ENCODE measurements at regions not wholly inside any gene's neighbourhood (a gene's known extent, or its start where the extent isn't known, plus 50 kb on each side); places are given as distances from the start of the nearest gene placed in this dataset.
"Not testable (repeated sequence)": the region's sequence is repeated elsewhere in the genome, so short reads cannot be mapped to it uniquely, and the experiment has no call there.

DNA sequence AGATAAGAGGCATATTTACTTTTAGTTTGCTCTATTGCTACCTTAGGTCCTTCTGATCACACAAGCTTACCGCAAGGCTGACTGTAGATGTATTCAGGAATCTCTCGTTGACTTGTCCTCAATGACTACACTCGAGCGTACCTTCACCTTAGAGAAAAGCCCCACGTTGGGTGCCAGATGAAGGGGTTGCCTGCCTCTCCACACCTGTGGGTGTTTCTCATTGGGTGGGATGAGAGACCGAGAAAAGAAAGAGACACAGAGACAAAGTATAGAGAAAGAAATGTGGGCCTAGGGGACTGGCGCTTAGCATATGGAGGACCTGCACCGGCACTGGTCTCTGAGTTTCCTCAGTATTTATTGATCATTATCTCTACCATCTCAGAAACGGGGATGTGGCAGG is 51.8 kb downstream of the ASCL4 start:
- no peak for DNase-seq (ENCODE audit: low read depth)

DNA sequence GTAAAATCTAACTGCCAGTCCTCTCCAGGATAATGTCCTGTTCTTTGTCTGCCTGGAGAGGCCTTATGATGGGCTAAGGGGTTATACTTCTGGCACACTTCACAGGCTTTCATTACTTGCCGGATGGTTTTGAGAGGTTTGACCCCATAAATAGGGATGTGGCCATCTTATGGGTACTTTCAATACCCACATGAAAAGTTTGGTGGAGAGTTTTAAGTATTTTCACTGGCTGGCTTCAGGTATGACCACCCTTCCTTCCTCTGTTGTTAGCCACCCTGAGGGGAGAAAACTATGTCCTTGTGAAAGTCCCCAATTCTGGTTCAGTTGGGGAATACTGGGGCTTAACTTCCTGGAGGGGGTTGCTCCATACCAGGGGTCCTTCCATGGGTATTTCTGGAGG is 54.8 kb downstream of the ASCL4 start:
- DNase-seq (ENCODE audit: low read depth) = no peak

DNA sequence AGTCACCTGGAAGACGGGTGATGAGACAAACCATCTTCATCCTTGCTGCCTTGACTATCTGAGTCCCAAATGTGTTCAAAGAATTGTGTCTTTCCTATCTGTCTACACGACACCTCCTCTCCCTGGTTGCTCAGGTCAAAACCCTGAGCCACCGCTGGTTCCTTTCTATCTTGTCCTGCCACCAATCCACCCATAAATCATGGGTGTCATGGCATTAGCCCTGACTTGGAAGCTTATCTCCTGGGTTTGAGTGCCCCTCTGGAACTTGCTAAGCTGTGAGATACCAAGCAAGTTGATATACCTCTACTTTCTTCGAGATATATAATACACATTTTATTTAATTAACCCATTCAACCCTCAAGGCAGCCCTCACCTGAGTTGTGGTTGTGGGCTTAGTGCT is 57.9 kb downstream of the ASCL4 start:
- no peak for DNase-seq (ENCODE audit: low read depth)

DNA sequence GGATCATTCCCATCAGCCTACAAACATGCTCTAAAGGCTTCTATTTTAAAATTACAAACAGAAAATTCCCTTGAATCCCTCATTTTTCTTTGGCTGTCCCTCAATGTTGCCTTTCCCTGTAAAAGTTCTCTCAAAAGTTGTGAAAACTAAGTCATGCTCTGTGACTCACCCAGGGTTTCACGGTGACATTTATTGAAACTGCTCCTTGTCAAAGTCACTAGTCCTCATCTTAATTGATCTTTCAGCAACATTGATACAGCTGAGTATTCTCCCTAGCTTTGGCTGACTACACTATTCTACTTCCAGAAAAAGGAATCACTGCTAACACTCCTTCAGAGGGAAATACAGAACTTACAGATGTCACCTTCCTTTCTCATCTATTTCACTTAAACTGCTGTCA is 65.7 kb downstream of the ASCL4 start:
- no peak for DNase-seq (ENCODE audit: low read depth)

DNA sequence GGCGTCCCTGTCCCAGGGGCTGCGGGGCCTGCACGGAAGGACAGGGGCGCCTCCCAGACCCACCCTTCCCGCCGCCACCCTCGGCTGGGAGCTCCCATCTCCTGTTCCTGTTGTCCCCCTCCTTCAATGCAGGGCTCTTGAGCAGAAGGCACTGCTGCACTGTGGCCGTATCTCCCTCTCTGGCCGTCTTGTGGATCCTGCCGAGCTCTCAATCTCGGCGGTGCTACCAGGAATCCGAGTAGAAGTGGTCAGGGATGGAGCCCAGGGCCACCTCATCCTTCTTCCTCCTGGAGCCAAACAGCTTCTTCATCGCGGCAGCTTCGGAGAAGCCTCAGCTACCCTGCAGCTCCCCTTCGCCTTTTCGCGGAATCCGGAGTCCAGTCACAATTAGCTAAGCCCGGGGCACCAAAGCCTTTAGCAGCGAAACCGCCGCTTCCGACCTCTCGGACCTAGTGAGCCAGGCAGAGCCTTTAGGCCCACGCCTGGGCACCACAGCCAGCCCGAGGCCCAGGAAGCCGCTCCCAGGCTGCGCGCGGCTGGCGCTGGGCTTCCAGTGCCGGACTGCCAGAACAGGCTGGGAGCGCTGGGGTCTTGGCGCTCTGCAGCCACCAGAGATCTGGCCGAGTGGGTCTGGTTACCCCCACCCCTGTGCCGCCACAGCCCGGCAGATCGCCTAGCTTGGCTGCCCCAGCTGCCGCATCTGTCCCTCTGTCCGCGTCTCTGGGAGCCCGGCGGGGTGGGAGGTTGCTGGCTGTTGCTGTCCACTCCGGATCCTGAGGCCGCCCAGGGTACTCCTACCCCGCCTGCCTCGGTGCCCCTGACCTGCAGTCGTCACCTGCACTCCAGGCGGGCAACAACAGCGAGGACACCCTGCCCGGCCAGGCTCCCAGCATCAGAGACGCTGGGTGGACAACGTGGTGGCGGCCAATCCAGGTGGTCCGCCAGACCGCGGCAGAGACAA is 69.1 kb downstream of the ASCL4 start:
- DNase-seq (ENCODE audit: low read depth) = no peak

DNA sequence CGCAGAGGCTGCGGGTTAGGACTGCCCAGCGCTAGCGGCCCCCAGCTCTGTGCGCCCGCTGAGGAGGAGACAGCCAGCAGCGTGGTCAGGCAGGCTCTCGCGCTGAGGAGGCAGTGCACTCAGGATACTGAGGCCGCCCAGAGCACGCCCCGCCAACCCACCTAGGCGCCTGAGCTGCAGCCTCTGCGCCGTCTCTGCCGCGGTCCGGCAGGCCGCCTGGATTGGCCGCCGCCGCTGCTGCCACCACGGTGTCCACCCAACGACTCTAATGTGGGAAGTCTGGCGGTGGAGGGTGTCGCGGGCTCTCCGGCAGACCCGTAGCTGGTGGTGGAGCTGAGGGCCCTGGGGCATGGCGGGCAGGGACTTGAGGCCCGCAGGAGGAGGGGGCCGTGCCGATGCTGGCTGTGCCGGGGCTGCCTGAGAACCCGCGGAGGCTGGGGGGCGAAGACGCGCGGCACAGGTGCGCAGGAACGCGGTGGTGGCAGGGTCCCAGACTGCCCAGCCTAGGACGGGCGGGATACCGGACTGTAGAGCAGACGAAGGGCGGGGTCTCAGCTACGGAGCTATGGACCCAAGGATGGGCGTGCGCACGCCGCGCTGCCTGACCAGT is 69.9 kb downstream of the ASCL4 start:
- DNase-seq (ENCODE audit: low read depth) = no peak

DNA sequence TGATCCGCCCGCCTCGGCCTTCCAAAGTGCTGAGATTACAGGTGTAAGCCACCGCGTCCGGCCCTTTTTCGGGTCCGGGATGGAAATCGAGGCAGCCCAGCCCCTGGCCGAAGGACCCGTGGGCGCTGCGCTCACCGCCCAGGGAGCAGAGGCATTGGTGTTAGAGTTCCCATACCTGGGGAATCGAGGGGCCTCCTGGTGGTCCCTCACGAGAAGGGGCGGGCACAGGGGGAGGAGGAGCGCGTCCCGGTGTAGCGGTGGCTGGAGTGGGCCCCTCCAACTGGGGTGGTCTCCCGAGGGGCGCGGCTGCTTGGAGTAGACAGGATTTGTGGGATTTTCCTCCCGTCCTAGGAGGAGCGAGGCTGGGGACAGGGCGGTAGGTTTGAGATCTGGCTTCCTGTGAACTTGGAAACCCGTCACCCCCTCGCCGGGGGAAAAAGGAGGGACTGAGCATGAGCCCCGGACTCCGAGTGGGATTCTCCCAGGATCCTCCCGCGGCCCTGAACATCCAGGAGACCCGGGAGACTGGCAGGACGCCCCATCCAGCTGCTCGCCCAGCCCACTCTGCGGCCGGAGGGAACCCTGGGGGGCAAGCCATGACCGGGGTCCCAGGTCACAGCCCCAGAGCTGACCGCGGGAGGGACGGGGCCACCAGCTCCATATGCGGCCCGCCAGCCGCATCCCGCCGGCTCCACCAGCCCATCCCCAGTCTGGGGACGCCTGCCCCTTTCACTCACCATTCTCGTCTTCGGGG is 70.9 kb downstream of the ASCL4 start:
- no peak for DNase-seq (ENCODE audit: low read depth)

DNA sequence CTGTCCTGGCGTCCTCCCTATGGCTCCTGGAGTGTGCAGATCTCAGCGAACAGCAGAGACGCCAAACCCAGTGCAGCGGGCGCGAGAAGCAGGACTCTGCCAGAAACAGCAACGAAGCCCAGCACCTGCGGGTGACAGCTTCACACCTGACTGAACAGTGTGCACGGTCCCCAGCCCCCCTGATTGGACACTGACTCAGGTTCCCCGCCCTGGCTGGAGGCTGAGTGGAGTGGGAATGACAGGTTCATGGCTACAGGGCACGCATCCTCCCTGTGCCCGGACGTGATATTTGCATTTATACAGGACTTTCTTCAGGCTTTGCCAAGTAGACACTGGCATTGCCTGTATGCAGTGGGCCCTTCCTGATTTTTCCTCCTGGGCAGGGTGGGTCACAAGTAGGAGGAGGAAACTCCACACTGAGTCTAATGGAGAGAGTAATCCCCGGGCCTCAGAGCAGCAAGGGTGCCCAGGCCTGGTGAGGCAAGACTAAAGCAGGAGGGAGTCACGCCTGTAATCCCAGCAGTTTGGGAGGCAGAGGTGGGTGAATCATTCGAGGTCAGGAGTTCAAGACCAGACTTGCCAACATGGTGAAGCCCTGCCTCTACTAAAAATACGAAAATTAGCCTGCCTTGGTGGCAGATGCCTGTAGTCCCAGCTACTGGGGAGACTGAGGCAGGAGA is 71.6 kb downstream of the ASCL4 start:
- DNase-seq (ENCODE audit: low read depth) = no peak

DNA sequence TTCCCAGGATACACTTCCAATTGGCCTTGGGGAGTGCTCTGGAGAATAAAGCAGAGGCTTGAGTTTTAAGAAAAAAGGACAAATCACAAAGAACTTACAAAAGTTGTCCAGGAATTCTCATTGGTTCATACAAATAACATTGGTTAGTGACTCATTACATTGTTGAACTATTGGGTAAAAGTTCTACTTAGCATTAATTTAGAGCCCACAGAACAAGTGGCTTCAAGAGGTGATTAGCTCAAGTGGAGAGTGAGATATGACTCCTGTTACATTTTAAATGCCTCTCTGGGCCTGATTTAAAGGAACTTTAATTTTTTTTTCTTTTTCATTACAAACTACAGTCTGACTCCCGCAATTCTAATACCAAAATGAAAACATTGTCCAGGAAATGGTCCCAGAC is 72.9 kb downstream of the ASCL4 start:
- DNase-seq (ENCODE audit: low read depth) = no peak

- DNase-seq (ENCODE audit: low read depth) = no peak
Measured at GRCh38 chr12:107847830-107848229, 73.3 kb downstream of the ASCL4 start.

GRCh38 chr12:107853479-107853878 is 79.0 kb downstream of the ASCL4 start:
- DNase-seq (ENCODE audit: low read depth) = no peak

DNA sequence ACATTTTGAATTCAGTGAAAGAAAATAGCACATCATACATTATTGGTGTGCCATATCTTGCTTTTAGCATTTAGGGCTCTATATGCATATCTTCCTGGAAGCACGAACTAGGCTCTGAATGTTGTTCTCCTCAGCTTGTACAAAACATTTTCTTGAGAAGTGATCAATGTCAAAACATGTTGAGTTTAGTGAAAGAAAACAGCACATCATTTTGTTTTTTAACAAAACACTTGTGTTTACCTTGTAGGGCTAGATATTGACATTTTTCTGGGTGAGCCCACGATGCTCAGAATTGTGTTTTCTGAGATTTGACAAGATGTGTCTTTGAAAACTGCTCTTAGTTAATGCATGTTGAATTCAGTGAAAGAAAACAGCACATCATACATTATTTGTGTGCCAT is 81.0 kb downstream of the ASCL4 start:
- DNase-seq (ENCODE audit: low read depth) = no peak

GRCh38 chr12:107856096-107856495 is 81.6 kb downstream of the ASCL4 start:
- no peak for DNase-seq (ENCODE audit: low read depth)

- no peak for DNase-seq (ENCODE audit: low read depth)
Measured at GRCh38 chr12:107857191-107857590, 82.7 kb downstream of the ASCL4 start.

- no peak for DNase-seq (ENCODE audit: low read depth)
Measured at GRCh38 chr12:107859367-107859766, 84.9 kb downstream of the ASCL4 start.

DNA sequence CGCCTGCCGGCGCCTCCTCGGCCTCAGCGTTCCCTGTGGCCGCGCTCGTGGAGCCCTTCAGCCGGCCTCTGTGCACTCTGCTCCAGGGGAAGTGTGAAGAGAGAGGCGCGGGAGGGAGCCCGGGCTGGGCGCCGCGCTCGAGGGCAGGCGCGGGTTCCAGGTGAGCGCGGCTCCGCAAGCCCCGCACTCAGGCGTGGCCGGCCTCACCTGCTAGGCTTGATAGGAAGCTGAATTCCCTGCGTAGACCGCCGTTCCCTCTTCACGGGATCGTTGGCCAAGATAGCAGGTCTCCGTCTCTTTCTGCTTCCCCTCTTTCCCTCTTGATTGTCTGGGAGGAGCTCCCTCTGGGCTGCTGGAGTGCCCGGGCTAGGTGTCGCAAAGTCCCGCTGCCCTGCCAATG is 89.7 kb downstream of the ASCL4 start:
- no peak for DNase-seq (ENCODE audit: low read depth)

DNA sequence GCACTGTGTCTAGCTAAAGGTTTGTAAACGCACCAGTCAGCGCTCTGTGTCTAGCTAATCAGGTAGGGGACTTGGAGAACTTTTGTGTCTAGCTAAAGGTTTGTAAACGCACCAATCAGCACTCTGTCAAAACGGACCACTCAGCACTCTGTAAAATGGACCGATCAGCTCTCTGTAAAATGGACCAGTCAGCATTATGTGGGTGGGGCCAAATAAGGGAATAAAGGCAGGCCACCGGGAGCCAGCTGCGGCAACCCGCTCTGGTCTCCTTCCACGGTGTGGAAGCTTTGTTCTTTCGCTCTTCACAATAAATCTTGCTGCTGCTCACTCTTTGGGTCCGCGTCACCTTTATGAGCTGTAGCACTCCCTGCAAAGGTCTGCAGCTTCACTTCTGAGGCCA is 90.2 kb downstream of the ASCL4 start:
- not testable (repeated sequence) for DNase-seq (ENCODE audit: low read depth)

GRCh38 chr12:107873223-107873622 is 98.7 kb downstream of the ASCL4 start:
- no peak for DNase-seq (ENCODE audit: low read depth)

GRCh38 chr12:107875786-107876185 is 101.3 kb downstream of the ASCL4 start:
- DNase-seq (ENCODE audit: low read depth) = no peak

- DNase-seq (ENCODE audit: low read depth) = peak; percentile 34
Measured at GRCh38 chr12:107884769-107885694, 110.5 kb downstream of the ASCL4 start.

GRCh38 chr12:107888789-107889188 is 114.3 kb downstream of the ASCL4 start:
- DNase-seq (ENCODE audit: low read depth) = no peak

Data from CMK (cell line).